NCI-H2029 (cell line): ENCODE measurements at regions not wholly inside any gene's neighbourhood (a gene's known extent, or its start where the extent isn't known, plus 50 kb on each side); places are given as distances from the start of the nearest gene placed in this dataset.
"Not testable (repeated sequence)": the region's sequence is repeated elsewhere in the genome, so short reads cannot be mapped to it uniquely, and the experiment has no call there.

Experiments
- DNase-seq: peaks from one replicate; lab custom pipeline; 2025; lab: John Stamatoyannopoulos, UW

- no peak for DNase-seq
These were observed 1065.6 kb downstream of the PLA2G4A start for GRCh38 chr1:187894349-187894748.

DNA sequence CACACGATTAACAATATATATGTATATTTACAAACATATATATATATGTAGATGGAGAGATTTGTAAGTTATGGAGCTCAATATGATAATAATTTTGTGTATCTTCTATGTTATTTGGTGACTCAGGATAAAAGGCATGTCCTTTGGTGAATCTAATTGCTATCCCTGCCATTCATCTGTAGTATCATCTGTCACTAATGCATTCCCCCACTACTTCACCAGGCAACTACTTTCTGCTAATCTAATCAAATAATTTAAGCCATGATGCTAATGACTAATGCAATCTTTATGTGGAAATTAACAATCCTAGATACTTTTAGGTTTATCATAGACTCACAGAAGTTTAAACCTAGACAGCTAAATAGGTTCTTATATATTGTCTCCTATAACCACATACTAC lies 1074.5 kb downstream of the PLA2G4A start:
- DNase-seq: no peak

DNA sequence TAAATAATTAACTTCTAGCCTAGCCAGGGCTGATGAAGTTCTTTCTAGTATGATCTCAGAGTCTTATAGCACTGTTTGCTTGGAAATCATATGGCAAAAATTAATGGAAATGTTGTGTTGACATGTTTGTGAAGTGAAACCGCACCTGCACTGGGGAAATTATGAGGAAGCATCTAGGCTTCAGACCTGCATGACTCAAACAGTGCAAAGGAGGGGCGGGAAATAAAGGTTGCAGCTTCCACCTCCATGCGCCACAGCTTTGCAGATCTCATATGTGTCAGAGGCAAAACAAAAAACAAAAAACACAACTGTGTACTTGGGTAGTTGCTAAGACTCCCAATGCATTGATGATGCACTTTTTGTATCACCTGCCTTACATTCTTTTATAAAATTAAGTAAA lies 1080.6 kb downstream of the PLA2G4A start:
- no peak for DNase-seq

GRCh38 chr1:187911820-187912219 lies 1083.1 kb downstream of the PLA2G4A start:
- no peak for DNase-seq

DNA sequence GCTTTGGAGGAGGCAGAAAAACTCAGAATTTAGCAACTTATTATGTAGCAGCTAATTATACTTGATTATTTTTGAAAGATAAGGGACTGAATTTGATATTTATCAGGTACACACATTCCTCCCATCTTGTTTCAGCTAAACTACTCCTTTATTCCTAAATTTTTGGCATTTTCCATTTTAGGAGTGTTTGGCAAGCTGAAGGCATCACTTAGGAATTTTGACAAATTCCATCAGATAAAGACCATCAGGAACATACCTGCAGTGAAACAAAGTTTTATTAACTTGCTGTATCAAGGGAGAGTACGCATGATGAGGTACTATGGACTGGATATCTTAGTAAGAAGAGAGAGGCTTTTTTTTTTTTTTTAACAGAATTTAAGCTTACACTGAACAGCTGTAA lies 1092.2 kb downstream of the PLA2G4A start:
- no peak for DNase-seq

- no peak for DNase-seq
These were observed 1092.7 kb downstream of the PLA2G4A start for GRCh38 chr1:187921426-187921825.

- DNase-seq: no peak
These were observed 1093.5 kb downstream of the PLA2G4A start for GRCh38 chr1:187922255-187922654.

GRCh38 chr1:187924252-187924651 lies 1095.5 kb downstream of the PLA2G4A start:
- no peak for DNase-seq

DNA sequence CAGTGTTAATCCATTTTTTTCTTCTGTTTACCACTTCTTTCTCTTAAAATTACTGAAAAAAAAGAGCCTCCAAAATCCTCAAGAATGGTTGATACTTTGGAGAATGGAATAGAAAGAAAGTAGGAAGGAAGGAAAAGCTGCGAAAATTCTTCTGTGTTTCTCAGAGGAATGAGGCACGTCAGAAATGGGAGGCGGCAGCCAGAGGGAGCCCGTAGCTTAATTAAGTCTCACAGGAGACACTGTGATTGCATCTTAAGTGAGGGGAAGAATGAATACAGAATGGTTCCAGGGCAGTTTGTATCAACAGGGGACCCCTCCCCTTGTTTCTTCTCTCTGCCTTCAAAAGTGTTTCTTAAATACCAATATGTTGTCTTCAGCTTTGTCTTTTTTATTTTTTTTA lies 1099.5 kb downstream of the PLA2G4A start:
- no peak for DNase-seq

DNA sequence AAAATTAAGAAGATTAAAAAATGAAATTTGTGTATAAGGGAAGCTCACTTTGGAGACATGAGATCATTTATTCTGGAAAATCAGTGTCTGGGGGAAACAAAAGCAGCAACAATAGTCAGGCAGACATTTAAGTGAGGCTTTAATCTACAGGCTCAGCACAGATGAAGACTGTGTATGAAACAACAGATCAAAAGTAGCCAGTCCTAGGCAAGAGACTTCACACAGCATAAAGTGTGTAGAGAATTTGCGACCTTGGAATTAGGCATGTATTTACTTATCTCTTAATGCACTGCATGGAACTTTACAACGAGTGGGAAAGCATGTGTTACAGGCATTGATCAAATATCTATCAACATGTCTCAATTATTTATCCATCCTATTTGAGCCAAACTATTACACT lies 1099.9 kb downstream of the PLA2G4A start:
- no peak for DNase-seq

DNA sequence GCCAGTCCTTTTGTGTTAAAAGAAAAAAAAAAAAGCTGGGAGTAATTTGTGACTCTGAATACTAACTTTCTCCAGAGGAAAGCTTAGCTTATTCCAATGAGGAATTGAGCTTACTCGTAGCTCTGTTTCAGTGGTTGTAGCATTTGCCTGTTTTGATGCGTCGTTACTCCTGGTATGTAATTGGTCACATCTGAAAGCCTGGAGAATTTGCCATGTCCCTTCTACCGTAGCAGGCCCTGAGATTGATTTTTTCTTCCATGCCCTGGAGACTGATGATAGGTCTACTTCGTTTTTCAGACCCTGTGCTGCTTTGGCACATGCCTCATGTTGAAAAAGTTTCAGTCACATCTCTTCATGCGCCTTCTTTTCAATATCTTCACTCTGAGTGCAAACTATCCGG lies 1103.0 kb downstream of the PLA2G4A start:
- no peak for DNase-seq

GRCh38 chr1:187933562-187934419 lies 1105.0 kb downstream of the PLA2G4A start:
- no peak for DNase-seq

- no peak for DNase-seq
These were observed 1107.9 kb downstream of the PLA2G4A start for GRCh38 chr1:187936667-187937066.

- DNase-seq: no peak
These were observed 1109.3 kb downstream of the PLA2G4A start for GRCh38 chr1:187938092-187938491.

DNA sequence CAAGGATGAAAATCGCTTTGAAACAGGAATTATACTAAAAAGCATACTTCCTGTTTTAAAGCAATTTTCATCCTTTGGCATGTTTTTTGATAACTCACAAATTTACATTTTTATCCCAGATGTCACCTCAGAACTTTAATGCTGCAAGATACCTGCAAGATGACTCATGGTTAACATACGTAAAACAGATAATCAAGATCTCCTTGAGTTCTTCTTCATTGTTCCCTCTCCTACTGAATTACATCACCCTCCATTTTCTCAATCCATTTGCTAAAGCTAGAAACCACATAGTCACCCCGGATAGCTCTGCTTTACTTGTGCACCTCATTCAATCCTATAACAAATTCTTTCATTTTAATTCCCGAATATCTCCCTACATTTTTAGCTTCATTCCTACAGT lies 1114.2 kb downstream of the PLA2G4A start:
- DNase-seq: no peak

GRCh38 chr1:187943606-187944403 lies 1115.1 kb downstream of the PLA2G4A start:
- DNase-seq: no peak

GRCh38 chr1:187946661-187947060 lies 1117.9 kb downstream of the PLA2G4A start:
- DNase-seq: not testable (repeated sequence)

- no peak for DNase-seq
These were observed 1118.6 kb downstream of the PLA2G4A start for GRCh38 chr1:187947359-187947758.

GRCh38 chr1:187948170-187948794 lies 1119.5 kb downstream of the PLA2G4A start:
- DNase-seq: no peak

DNA sequence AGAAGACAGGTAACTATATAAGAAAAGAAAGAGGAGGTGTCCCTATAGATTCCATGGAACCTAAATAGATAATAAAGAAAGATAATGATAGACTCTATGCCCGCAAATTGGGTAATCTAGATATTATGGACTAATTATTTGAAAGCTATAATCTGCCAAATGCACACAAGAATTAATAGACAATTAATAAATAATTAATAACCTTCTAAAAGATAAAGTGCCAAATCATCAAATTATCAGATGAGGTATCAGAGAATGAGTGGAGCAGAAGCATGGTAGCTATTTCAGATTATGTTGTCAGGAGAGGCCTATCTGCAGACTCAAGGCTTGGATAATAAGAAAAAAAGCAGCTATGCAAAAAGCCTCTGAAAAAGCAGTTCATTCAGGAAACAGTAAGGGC lies 1120.8 kb downstream of the PLA2G4A start:
- no peak for DNase-seq

DNA sequence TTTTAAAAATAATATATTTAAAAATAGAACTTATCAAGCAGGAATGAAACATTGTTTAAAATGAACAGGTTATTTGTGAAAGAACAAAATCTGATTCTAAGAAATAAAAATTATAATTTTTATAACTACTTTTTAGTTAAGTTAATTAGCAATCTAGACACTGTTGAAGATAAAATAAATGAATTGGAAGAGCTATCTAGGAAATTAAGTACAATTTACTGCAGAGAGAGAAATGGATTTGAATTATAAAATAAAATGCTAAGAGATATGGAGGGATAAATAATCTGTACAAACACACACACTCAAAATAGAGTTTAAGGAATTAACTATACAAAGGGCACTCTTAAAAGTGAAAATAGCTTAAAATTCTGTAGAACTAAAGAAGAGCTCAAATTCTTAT lies 1123.1 kb downstream of the PLA2G4A start:
- no peak for DNase-seq

GRCh38 chr1:187952446-187952845 lies 1123.7 kb downstream of the PLA2G4A start:
- no peak for DNase-seq

DNA sequence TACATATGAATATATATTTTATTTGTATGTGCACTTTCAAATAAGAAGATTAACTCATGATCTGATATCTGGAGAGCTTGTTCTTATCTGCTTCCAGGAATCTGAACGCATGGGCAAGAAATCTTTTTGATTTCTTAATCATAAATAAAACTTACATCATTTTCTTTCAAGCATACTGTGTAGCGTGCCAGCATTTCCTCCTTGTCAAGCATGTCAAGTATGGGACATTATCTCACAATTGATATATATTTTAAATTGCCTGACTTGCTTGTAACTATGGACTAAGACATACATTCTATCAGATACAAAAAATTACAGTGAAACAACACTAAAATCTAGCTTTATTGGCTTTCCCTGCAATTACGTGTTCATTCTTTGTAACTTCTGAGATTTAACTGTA lies 1128.2 kb downstream of the PLA2G4A start:
- no peak for DNase-seq
